C4-2B (cell line): ENCODE measurements at regions not wholly inside any gene's neighbourhood (a gene's known extent, or its start where the extent isn't known, plus 50 kb on each side); places are given as distances from the start of the nearest gene placed in this dataset.

Experiments
- ZFX ChIP-seq: fragments of 450-650 bp; IDR thresholded peaks from 2 replicates; pipeline ENCODE4 v1.6.1; 2017
- TF ChIP-seq, protein P1 (sequence below): fragments of 450-650 bp; conservative IDR thresholded peaks from 2 replicates; pipeline ENCODE4 v1.5.1; 2017; ENCODE audit warnings: mild to moderate bottlenecking

DNA sequence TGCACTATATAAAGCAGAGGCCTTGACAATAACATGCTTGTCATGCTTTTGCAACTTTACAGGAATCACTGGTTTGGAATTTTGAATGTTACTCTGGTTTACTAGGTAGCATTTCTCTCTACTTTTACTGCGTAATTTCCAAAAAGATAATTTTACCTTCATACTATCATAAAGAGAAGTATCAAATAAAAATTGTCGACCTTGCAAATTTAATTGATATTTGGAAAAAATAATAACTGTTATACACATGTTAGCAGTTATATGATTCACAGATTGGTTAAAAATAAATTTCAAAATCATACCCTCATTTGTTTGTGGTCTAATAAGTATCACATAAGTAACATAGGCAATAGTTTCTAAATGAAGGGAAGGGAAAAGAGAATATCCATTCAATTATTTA is 228.5 kb upstream of the CACNA2D1 start:
- TF ChIP-seq, protein P1, sequence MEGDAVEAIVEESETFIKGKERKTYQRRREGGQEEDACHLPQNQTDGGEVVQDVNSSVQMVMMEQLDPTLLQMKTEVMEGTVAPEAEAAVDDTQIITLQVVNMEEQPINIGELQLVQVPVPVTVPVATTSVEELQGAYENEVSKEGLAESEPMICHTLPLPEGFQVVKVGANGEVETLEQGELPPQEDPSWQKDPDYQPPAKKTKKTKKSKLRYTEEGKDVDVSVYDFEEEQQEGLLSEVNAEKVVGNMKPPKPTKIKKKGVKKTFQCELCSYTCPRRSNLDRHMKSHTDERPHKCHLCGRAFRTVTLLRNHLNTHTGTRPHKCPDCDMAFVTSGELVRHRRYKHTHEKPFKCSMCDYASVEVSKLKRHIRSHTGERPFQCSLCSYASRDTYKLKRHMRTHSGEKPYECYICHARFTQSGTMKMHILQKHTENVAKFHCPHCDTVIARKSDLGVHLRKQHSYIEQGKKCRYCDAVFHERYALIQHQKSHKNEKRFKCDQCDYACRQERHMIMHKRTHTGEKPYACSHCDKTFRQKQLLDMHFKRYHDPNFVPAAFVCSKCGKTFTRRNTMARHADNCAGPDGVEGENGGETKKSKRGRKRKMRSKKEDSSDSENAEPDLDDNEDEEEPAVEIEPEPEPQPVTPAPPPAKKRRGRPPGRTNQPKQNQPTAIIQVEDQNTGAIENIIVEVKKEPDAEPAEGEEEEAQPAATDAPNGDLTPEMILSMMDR, result no peak
- TF ChIP-seq ZFX, result no peak
